ENCODE measurements at regions not wholly inside any gene's neighbourhood (a gene's known extent, or its start where the extent isn't known, plus 50 kb on each side); places are given as distances from the start of the nearest gene placed in this dataset.

DNA sequence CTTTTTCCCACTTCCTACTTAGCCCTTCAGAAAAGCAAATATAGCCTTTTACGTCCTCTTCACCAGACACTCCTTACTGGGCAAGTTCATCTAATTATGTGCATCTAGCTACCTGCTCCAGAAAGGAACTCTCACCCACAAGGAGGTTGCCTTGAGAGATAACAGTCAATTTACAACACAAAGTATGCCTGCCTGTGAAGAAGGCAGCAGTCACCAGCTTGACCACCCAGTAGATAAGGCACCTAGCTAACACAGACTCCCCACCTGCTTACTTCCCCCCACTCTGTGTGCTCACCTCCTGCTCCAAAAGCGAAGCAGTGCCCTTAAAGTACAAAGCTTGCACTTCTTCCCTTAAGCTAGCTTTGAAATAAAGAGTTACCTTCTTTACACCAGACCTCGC lies 111.7 kb upstream of the MRPS30 start:
- H3K9ac ChIP-seq (ENCODE audit: low read depth in 2 of 2, low read length in 2 of 2): no peak overlapping the region
- intact Hi-C loops (cut with DNase I): no loop called here
- H3K9me3 ChIP-seq: no peaks in the 10 kb centered on the region
- no peaks in the 10 kb centered on the region for H3K36me3 ChIP-seq
- no peak for DNase-seq
- TF ChIP-seq, protein P1, sequence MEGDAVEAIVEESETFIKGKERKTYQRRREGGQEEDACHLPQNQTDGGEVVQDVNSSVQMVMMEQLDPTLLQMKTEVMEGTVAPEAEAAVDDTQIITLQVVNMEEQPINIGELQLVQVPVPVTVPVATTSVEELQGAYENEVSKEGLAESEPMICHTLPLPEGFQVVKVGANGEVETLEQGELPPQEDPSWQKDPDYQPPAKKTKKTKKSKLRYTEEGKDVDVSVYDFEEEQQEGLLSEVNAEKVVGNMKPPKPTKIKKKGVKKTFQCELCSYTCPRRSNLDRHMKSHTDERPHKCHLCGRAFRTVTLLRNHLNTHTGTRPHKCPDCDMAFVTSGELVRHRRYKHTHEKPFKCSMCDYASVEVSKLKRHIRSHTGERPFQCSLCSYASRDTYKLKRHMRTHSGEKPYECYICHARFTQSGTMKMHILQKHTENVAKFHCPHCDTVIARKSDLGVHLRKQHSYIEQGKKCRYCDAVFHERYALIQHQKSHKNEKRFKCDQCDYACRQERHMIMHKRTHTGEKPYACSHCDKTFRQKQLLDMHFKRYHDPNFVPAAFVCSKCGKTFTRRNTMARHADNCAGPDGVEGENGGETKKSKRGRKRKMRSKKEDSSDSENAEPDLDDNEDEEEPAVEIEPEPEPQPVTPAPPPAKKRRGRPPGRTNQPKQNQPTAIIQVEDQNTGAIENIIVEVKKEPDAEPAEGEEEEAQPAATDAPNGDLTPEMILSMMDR (IDR thresholded peaks at IDR 0.05): no peak
- H3K27ac ChIP-seq: no peak overlapping the region
- no peaks in the 10 kb centered on the region for H3K27me3 ChIP-seq
- H3K4me1 ChIP-seq: no peaks in the 10 kb centered on the region
- H3K4me3 ChIP-seq: no peak overlapping the region

GRCh38 chr5:44695259-44695658 lies 113.5 kb upstream of the MRPS30 start:
- DNase-seq: no peak
- Histone ChIP-seq H3K27ac (no peak overlapping the region), H3K4me1 (no peaks in the 10 kb centered on the region), H3K36me3 (no peaks in the 10 kb centered on the region), H3K27me3 (no peaks in the 10 kb centered on the region), H3K4me3 (no peak overlapping the region), H3K9me3 (no peaks in the 10 kb centered on the region), H3K9ac (ENCODE audit: low read depth in 2 of 2, low read length in 2 of 2) (no peak overlapping the region)
- intact Hi-C loops (cut with DNase I): no loop called here
- TF ChIP-seq, protein P1 (IDR thresholded peaks at IDR 0.05): no peak

- Histone ChIP-seq H3K27ac (no peak overlapping the region), H3K36me3 (no peaks in the 10 kb centered on the region), H3K4me3 (no peak overlapping the region), H3K4me1 (no peaks in the 10 kb centered on the region), H3K9ac (ENCODE audit: low read depth in 2 of 2, low read length in 2 of 2) (no peak overlapping the region), H3K27me3 (no peaks in the 10 kb centered on the region), H3K9me3 (no peaks in the 10 kb centered on the region)
- no peak for DNase-seq
- intact Hi-C loops (cut with DNase I): no loop called here
- TF ChIP-seq, protein P1 (IDR thresholded peaks at IDR 0.05): no peak
These were observed 116.9 kb upstream of the MRPS30 start for GRCh38 chr5:44691802-44692201.

- Histone ChIP-seq H3K4me3 (no peak overlapping the region), H3K27me3 (no peaks in the 10 kb centered on the region), H3K27ac (no peak overlapping the region), H3K9me3 (no peaks in the 10 kb centered on the region), H3K36me3 (no peaks in the 10 kb centered on the region), H3K9ac (ENCODE audit: low read depth in 2 of 2, low read length in 2 of 2) (no peak overlapping the region), H3K4me1 (no peaks in the 10 kb centered on the region)
- intact Hi-C loops (cut with DNase I): no loop called here
- DNase-seq: no peak
- TF ChIP-seq, protein P1 (IDR thresholded peaks at IDR 0.05): no peak
These were observed 126.8 kb upstream of the MRPS30 start for GRCh38 chr5:44681906-44682305.

- TF ChIP-seq, protein P1 (IDR thresholded peaks at IDR 0.05): no peak
- Histone ChIP-seq H3K9ac (ENCODE audit: low read depth in 2 of 2, low read length in 2 of 2) (no peak overlapping the region), H3K36me3 (no peaks in the 10 kb centered on the region), H3K4me3 (no peak overlapping the region), H3K27me3 (no peaks in the 10 kb centered on the region), H3K9me3 (no peaks in the 10 kb centered on the region), H3K27ac (no peak overlapping the region), H3K4me1 (no peaks in the 10 kb centered on the region)
- intact Hi-C loops (cut with DNase I): no loop called here
- DNase-seq: no peak
These were observed 129.5 kb upstream of the MRPS30 start for GRCh38 chr5:44679214-44679613.

DNA sequence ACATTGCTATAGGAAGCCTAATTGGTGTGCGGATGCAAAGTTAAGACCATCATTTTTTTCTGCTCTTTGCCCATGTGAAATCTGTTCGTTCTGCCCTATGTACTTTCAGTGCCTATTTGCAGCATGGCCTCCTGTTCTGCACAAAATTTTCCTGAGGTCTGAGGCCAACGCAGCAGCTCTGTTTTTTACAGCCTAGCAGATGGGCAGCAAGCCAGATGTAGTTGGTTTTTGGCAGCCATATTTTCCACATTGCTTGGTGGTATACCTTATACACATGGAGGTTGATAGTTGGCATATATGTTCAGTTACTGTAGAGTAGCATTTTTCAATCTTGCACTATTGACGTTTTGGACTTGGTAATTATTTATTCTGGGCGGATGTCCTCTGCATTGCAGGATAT lies 133.5 kb upstream of the MRPS30 start:
- no peaks in the 10 kb centered on the region for H3K27me3 ChIP-seq
- DNase-seq: no peak
- H3K9ac ChIP-seq (ENCODE audit: low read depth in 2 of 2, low read length in 2 of 2): no peak overlapping the region
- no peaks in the 10 kb centered on the region for H3K4me1 ChIP-seq
- no peaks in the 10 kb centered on the region for H3K36me3 ChIP-seq
- no peak overlapping the region for H3K4me3 ChIP-seq
- no peak overlapping the region for H3K27ac ChIP-seq
- intact Hi-C loops (cut with DNase I): no loop called here
- no peaks in the 10 kb centered on the region for H3K9me3 ChIP-seq
- TF ChIP-seq, protein P1 (IDR thresholded peaks at IDR 0.05): no peak

Data from colonic mucosa (tissue), 4 donors.